IMR-90 (cell line): ENCODE measurements at regions not wholly inside any gene's neighbourhood (a gene's known extent, or its start where the extent isn't known, plus 50 kb on each side); places are given as distances from the start of the nearest gene placed in this dataset.

ENCODE experiments used
- ATAC-seq: fragments of 200-7000 bp; cut with Tn5 transposase; 2 replicates; pipeline ENCODE4 v1.9.1; 2020; ENCODE audit warnings: low read depth, mild to moderate bottlenecking, moderate library complexity
- BruUV-seq: library from RNA; stranded (reverse); fragments of 400-500 nt; replicated peaks from 2 replicates; lab custom pipeline; 2021; lab: Mats Ljungman, UMichigan
- CTCF ChIA-PET: fragments of 300-600 bp; formaldehyde crosslinking; extraction: SDS; loops from one replicate; lab custom pipeline; 2021; ENCODE audit warnings: antibody characterized with exemption; lab: Yijun Ruan, JAX
- POLR2A ChIA-PET: fragments of 300-600 bp; sonication (Branson Sonifier 250); formaldehyde crosslinking; loops from one replicate; lab custom pipeline; 2022; ENCODE audit warnings: antibody characterized with exemption; ENCODE audit not compliant: unreplicated experiment; lab: Charles Lee
- DNase-seq: peaks from one replicate; pipeline ENCODE4 v3.0.0; 2013
- H2AFZ ChIP-seq: replicated peaks from 2 replicates; pipeline ENCODE3; 2013; ENCODE audit warnings: low read length, mild to moderate bottlenecking; ENCODE audit not compliant: poor library complexity
- H2AK5ac ChIP-seq: 2 replicates; pipeline ENCODE4 v1.6.1; 2013; ENCODE audit warnings: low read depth, low read length, inconsistent platforms
- H2AK9ac ChIP-seq: replicated peaks from 2 replicates; pipeline ENCODE3; 2013; ENCODE audit warnings: mild to moderate bottlenecking, low read depth, low read length, moderate library complexity; ENCODE audit not compliant: poor library complexity
- H2BK120ac ChIP-seq: 2 replicates; pipeline ENCODE4 v1.6.1; 2013; ENCODE audit warnings: low read depth, low read length, inconsistent platforms
- H2BK15ac ChIP-seq: 3 replicates; pipeline ENCODE4 v1.6.1; 2013; ENCODE audit warnings: low read depth, low read length, inconsistent platforms
- H2BK20ac ChIP-seq: 2 replicates; pipeline ENCODE4 v1.6.1; 2013; ENCODE audit warnings: low read depth, mild to moderate bottlenecking, inconsistent platforms, low read length, moderate library complexity
- H2BK5ac ChIP-seq: 2 replicates; pipeline ENCODE4 v1.6.1; 2013; ENCODE audit warnings: mild to moderate bottlenecking, low read depth, low read length, inconsistent platforms; ENCODE audit not compliant: poor library complexity, severe bottlenecking
- H3K14ac ChIP-seq: replicated peaks from 2 replicates; pipeline ENCODE4 v1.6.1; 2013; ENCODE audit warnings: low read depth, low read length, inconsistent platforms
- H3K18ac ChIP-seq: 2 replicates; pipeline ENCODE4 v1.6.1; 2013; ENCODE audit warnings: low read depth, low read length, control low read depth
- H3K23ac ChIP-seq: 2 replicates; pipeline ENCODE4 v1.6.1; 2013; ENCODE audit warnings: low read depth, low read length, inconsistent platforms
- H3K27ac ChIP-seq: 2 replicates; pipeline ENCODE4 v1.5.1; 2013; ENCODE audit warnings: mild to moderate bottlenecking, control low read depth, low read length; ENCODE audit not compliant: insufficient read depth
- H3K27me3 ChIP-seq: 2 replicates; pipeline ENCODE4 v1.6.1; 2013; ENCODE audit warnings: low read length; ENCODE audit not compliant: control insufficient read depth, insufficient read depth
- H3K36me3 ChIP-seq: 2 replicates; pipeline ENCODE4 v1.6.1; 2013; ENCODE audit warnings: low read length, mixed read lengths; ENCODE audit not compliant: control insufficient read depth, insufficient read depth
- H3K4ac ChIP-seq: 2 replicates; pipeline ENCODE4 v1.6.1; 2013; ENCODE audit warnings: low read depth, low read length, inconsistent platforms
- H3K4me1 ChIP-seq: 2 replicates; pipeline ENCODE4 v1.6.1; 2013; ENCODE audit warnings: low read length, mixed read lengths; ENCODE audit not compliant: control insufficient read depth, insufficient read depth
- H3K4me2 ChIP-seq: 2 replicates; pipeline ENCODE4 v1.6.1; 2013; ENCODE audit warnings: low read depth, mild to moderate bottlenecking, control low read depth, low read length, moderate library complexity
- H3K4me3 ChIP-seq: 2 replicates; pipeline ENCODE4 v1.5.1; 2013; ENCODE audit warnings: low read depth, mild to moderate bottlenecking, control low read depth, low read length, moderate library complexity; ENCODE audit not compliant: insufficient read depth
- H3K56ac ChIP-seq: 2 replicates; pipeline ENCODE4 v1.6.1; 2013; ENCODE audit warnings: low read length, inconsistent platforms; ENCODE audit not compliant: insufficient read depth; ENCODE audit errors: extremely low read depth
- H3K79me1 ChIP-seq, 2 experiments: 2 replicates each; pipeline ENCODE4 v1.6.1; 2013; ENCODE audit warnings: low read length in 2 of 2, inconsistent platforms in 1 of 2, low read depth in 1 of 2
- H3K9ac ChIP-seq: 2 replicates; pipeline ENCODE4 v1.6.1; 2013; ENCODE audit warnings: low read depth, low read length, control low read depth
- H3K9me1 ChIP-seq: 2 replicates; pipeline ENCODE4 v1.6.1; 2013; ENCODE audit warnings: low read length, inconsistent platforms; ENCODE audit not compliant: insufficient read depth
- H3K9me3 ChIP-seq: 2 replicates; pipeline ENCODE4 v1.6.1; 2013; ENCODE audit warnings: low read length; ENCODE audit not compliant: control insufficient read depth, insufficient read depth
- H4K20me1 ChIP-seq: 2 replicates; pipeline ENCODE4 v1.6.1; 2013; ENCODE audit warnings: low read length, inconsistent platforms; ENCODE audit not compliant: insufficient read depth
- H4K5ac ChIP-seq: 2 replicates; pipeline ENCODE4 v1.6.1; 2013; ENCODE audit warnings: mild to moderate bottlenecking, low read depth, low read length, control low read depth
- H4K8ac ChIP-seq, 2 experiments: 2 replicates each; pipeline ENCODE4 v1.6.1; 2013; ENCODE audit warnings: low read depth in 2 of 2, low read length in 2 of 2, control low read depth in 1 of 2, inconsistent platforms in 1 of 2
- H4K91ac ChIP-seq: 2 replicates; pipeline ENCODE4 v1.6.1; 2013; ENCODE audit warnings: low read depth, low read length, inconsistent platforms; ENCODE audit not compliant: insufficient read depth
- BHLHE40 ChIP-seq: fragments of 150-350 bp; IDR thresholded peaks from 2 replicates; pipeline ENCODE4 v1.6.1; 2016; ENCODE audit warnings: mild to moderate bottlenecking, low read depth, low read length
- CEBPB ChIP-seq: IDR thresholded peaks from 2 replicates; pipeline ENCODE4 v1.6.1; 2012; ENCODE audit warnings: low read depth, low read length, improper control_type of control experiment
- CHD1 ChIP-seq: IDR thresholded peaks from 2 replicates; pipeline ENCODE4 v1.6.1; 2012; ENCODE audit warnings: low read depth, low read length, improper control_type of control experiment
- CTCF ChIP-seq: conservative IDR thresholded peaks from 2 replicates; pipeline ENCODE4 v1.5.1; 2012; ENCODE audit warnings: mild to moderate bottlenecking, low read depth, low read length, improper control_type of control experiment
- FOS ChIP-seq: fragments of 150-350 bp; IDR thresholded peaks from 2 replicates; pipeline ENCODE4 v1.6.1; 2016; ENCODE audit warnings: low read depth, low read length
- MAFK ChIP-seq: IDR thresholded peaks from 2 replicates; pipeline ENCODE4 v1.6.1; 2012; ENCODE audit warnings: low read depth, low read length, improper control_type of control experiment
- MAZ ChIP-seq: IDR thresholded peaks from 2 replicates; pipeline ENCODE4 v1.6.1; 2012; ENCODE audit warnings: low read depth, mild to moderate bottlenecking, low read length, improper control_type of control experiment, moderate library complexity, borderline replicate concordance
- MXI1 ChIP-seq: IDR thresholded peaks from 2 replicates; pipeline ENCODE4 v1.6.1; 2012; ENCODE audit warnings: low read depth, mild to moderate bottlenecking, low read length, moderate library complexity, borderline replicate concordance
- NFE2L2 ChIP-seq: fragments of 150-350 bp; IDR thresholded peaks from 2 replicates; pipeline ENCODE4 v1.6.1; 2016; ENCODE audit warnings: low read depth, mild to moderate bottlenecking, low read length
- POLR2A ChIP-seq: IDR thresholded peaks from 2 replicates; pipeline ENCODE4 v1.6.1; 2012; ENCODE audit warnings: mild to moderate bottlenecking, low read depth, low read length
- RAD21 ChIP-seq: IDR thresholded peaks from 2 replicates; pipeline ENCODE4 v1.6.1; 2012; ENCODE audit warnings: low read length, improper control_type of control experiment
- RCOR1 ChIP-seq: IDR thresholded peaks from 2 replicates; pipeline ENCODE4 v1.6.1; 2012; ENCODE audit warnings: mild to moderate bottlenecking, low read length, improper control_type of control experiment; ENCODE audit not compliant: insufficient replicate concordance
- RFX5 ChIP-seq: IDR thresholded peaks from 2 replicates; pipeline ENCODE4 v1.8.0; 2012; ENCODE audit warnings: low read depth, mild to moderate bottlenecking, low read length, moderate library complexity
- SMC3 ChIP-seq: fragments of 150-350 bp; IDR thresholded peaks from 2 replicates; pipeline ENCODE4 v1.6.1; 2016; ENCODE audit warnings: low read depth, mild to moderate bottlenecking, antibody characterized with exemption, low read length, moderate library complexity
- WGBS, 2 experiments: methylation state at CpG; one replicate each; pipeline versions ENCODE4 v1.1.5 to v1.1.7; 2013; ENCODE audit warnings: missing lambda C conversion rate in 2 of 2; ENCODE audit not compliant: insufficient read length in 1 of 2; ENCODE audit errors: extremely low coverage in 2 of 2; 5-methylcytosine and 5-hydroxymethylcytosine counted together
- dilution Hi-C: fragments of 300-500 bp; cut with HindIII; formaldehyde crosslinking; loops from one replicate; pipeline ENCODE4 v1.14.3; 2018; ENCODE audit warnings: low sequenced_read_pairs; ENCODE audit not compliant: unreplicated experiment
- in situ Hi-C: fragments of 300-500 bp; cut with MboI; formaldehyde crosslinking; loops from 3 replicates; pipeline ENCODE4 v1.14.3; 2019; ENCODE audit warnings: low sequenced_read_pairs, inconsistent platforms, mixed read lengths
- intact Hi-C: fragments of 100-400 bp; cut with micrococcal nuclease; formaldehyde crosslinking; loops from 2 replicates; pipeline ENCODE4 v1.10.0; 2022
- TF ChIP-seq, protein P1 (sequence below): fragments of 150-350 bp; IDR thresholded peaks from 2 replicates; pipeline ENCODE4 v1.6.1; 2017; ENCODE audit warnings: mild to moderate bottlenecking, antibody characterized with exemption, low read length, low read depth
- TF ChIP-seq, protein P2 (sequence below): fragments of 150-350 bp; IDR thresholded peaks from 2 replicates; pipeline ENCODE4 v1.6.1; 2016; ENCODE audit warnings: low read depth, mild to moderate bottlenecking, low read length, moderate library complexity, borderline replicate concordance

DNA sequence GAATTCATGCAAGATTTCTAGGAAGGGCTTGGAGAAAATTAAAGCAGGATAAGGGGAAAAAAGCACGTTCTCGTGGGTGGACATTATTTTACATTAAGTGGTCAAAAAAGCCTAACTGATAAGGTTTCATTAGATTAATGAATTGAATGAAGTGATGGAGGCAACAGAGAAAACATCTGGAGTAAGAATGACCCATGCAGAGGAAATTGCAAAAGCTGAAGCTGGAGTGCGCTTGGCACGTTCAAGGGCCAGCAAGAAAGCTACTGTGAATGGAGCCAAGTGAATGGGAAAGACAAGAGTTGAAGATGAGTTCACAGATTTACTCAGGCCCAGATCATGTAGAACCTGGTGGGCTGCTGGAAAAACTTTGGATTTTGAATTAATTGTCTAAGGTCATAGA, 777.9 kb downstream of the DACH1 start:
- Histone ChIP-seq H2BK120ac (no peak overlapping the region), H3K18ac (no peak overlapping the region), H3K4ac (no peak overlapping the region), H3K56ac (no peak overlapping the region), H3K14ac (no peak overlapping the region), H2BK15ac (no peak overlapping the region), H4K5ac (no peak overlapping the region), H2BK5ac (no peak overlapping the region), H3K4me1 (no peaks in the 10 kb centered on the region), H4K8ac (no peak overlapping the region), H3K9ac (no peak overlapping the region), H3K9me3 (peaks cover 5% of the 10 kb centered on the region; the same call in 1 of the 2 replicates), H3K79me1 (no peaks in the 10 kb centered on the region), H3K4me3 (no peak overlapping the region), H3K9me1 (no peaks in the 10 kb centered on the region), H2BK20ac (no peak overlapping the region), H2AFZ (no peak overlapping the region), H3K4me2 (no peak overlapping the region), H4K91ac (no peak overlapping the region), H2AK9ac (no peak overlapping the region), H3K27ac (no peak overlapping the region), H4K20me1 (no peaks in the 10 kb centered on the region), H3K36me3 (no peaks in the 10 kb centered on the region), H2AK5ac (no peak overlapping the region), H3K23ac (no peak overlapping the region), H3K27me3 (no peaks in the 10 kb centered on the region)
- in situ Hi-C loops (no loop called here), intact Hi-C loops (no loop called here), dilution Hi-C loops (no loop called here)
- ChIA-PET POLR2A (no interaction called here), CTCF (no interaction called here)
- no peak for TF ChIP-seq RFX5
- TF ChIP-seq CTCF: no peak
- TF ChIP-seq, protein P1, sequence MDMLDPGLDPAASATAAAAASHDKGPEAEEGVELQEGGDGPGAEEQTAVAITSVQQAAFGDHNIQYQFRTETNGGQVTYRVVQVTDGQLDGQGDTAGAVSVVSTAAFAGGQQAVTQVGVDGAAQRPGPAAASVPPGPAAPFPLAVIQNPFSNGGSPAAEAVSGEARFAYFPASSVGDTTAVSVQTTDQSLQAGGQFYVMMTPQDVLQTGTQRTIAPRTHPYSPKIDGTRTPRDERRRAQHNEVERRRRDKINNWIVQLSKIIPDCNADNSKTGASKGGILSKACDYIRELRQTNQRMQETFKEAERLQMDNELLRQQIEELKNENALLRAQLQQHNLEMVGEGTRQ: no peak
- no peak for TF ChIP-seq FOS
- TF ChIP-seq CEBPB: no peak
- no peak for TF ChIP-seq SMC3
- TF ChIP-seq, protein P2, sequence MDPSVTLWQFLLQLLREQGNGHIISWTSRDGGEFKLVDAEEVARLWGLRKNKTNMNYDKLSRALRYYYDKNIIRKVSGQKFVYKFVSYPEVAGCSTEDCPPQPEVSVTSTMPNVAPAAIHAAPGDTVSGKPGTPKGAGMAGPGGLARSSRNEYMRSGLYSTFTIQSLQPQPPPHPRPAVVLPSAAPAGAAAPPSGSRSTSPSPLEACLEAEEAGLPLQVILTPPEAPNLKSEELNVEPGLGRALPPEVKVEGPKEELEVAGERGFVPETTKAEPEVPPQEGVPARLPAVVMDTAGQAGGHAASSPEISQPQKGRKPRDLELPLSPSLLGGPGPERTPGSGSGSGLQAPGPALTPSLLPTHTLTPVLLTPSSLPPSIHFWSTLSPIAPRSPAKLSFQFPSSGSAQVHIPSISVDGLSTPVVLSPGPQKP: no peak
- TF ChIP-seq MXI1: no peak
- no peak for TF ChIP-seq CHD1
- no peak for TF ChIP-seq RAD21
- TF ChIP-seq NFE2L2: no peak
- no peak for TF ChIP-seq RCOR1
- TF ChIP-seq POLR2A: no peak
- no peak for TF ChIP-seq MAZ
- TF ChIP-seq BHLHE40: no peak
- TF ChIP-seq MAFK: no peak
- DNase-seq (no peak), ATAC-seq (no peak)
- WGBS, 2 experiments: 11% methylated on average over 4 of the region's 4 CpGs; no CpG with 5 or more reads in 1 of the 2 experiments
- BruUV-seq: no TSS peak
